ENCODE measurements at regions not wholly inside any gene's neighbourhood (a gene's known extent, or its start where the extent isn't known, plus 50 kb on each side); places are given as distances from the start of the nearest gene placed in this dataset.

- Histone ChIP-seq H3K9me1 (ENCODE audit: control insufficient read depth, extremely low read depth, insufficient read depth, low read length) (no peaks in the 10 kb centered on the region), H3K4me1 (ENCODE audit: control insufficient read depth, extremely low read depth, insufficient read depth, low read length) (no peaks in the 10 kb centered on the region), H3K9ac (ENCODE audit: control insufficient read depth, extremely low read depth, insufficient read depth, low read length) (no peak overlapping the region), H3K27me3 (ENCODE audit: control insufficient read depth, extremely low read depth, insufficient read depth, low read length) (no peaks in the 10 kb centered on the region), H4K20me1 (ENCODE audit: control insufficient read depth, extremely low read depth, insufficient read depth, low read length) (no peaks in the 10 kb centered on the region), H3K9me3 (ENCODE audit: control insufficient read depth, low read depth, low read length) (no peaks in the 10 kb centered on the region), H3K36me3 (ENCODE audit: control insufficient read depth in 2 of 2, extremely low read depth in 1 of 2, insufficient read depth in 2 of 2, low read length in 2 of 2) (no peaks in the 10 kb centered on the region), H3K27ac (ENCODE audit: control insufficient read depth, insufficient read depth, low read length) (no peak overlapping the region), H3K4me3 (ENCODE audit: control insufficient read depth in 2 of 3, extremely low read depth in 1 of 3, insufficient read depth in 2 of 3, low read depth in 1 of 3, low read length in 3 of 3) (no peak overlapping the region), H2AFZ (ENCODE audit: control insufficient read depth, low read length) (no peak overlapping the region), H3K4me2 (ENCODE audit: control insufficient read depth, extremely low read depth, insufficient read depth, low read depth, low read length) (no peak overlapping the region), H3K79me2 (ENCODE audit: control insufficient read depth, insufficient read depth, low read length) (no peaks in the 10 kb centered on the region)
- no peak for DNase-seq (ENCODE audit: low read depth, low spot score)
- no peak for TF ChIP-seq CTCF (optimal IDR thresholded peaks at IDR 0.05 in 1 of 3, IDR thresholded peaks at IDR 0.05 in 1 of 3, conservative IDR thresholded peaks at IDR 0.05 in 1 of 3; ENCODE audit: extremely low read depth in 1 of 3, insufficient read depth in 2 of 3, low read length in 3 of 3)
- TF ChIP-seq EZH2 (IDR thresholded peaks at IDR 0.05; ENCODE audit: low read length): no peak
- dilution Hi-C loops (cut with MboI; ENCODE audit: extremely low pct_ligation_motif_present, low sequenced_read_pairs): no loop called here
- no peak for FAIRE-seq
These were observed 120.1 kb upstream of the TNR start for GRCh38 chr1:175863299-175864050.

- Histone ChIP-seq H4K20me1 (ENCODE audit: control insufficient read depth, extremely low read depth, insufficient read depth, low read length) (no peaks in the 10 kb centered on the region), H3K79me2 (ENCODE audit: control insufficient read depth, insufficient read depth, low read length) (no peaks in the 10 kb centered on the region), H2AFZ (ENCODE audit: control insufficient read depth, low read length) (no peak overlapping the region), H3K4me1 (ENCODE audit: control insufficient read depth, extremely low read depth, insufficient read depth, low read length) (no peaks in the 10 kb centered on the region), H3K9me1 (ENCODE audit: control insufficient read depth, extremely low read depth, insufficient read depth, low read length) (no peaks in the 10 kb centered on the region), H3K4me3 (ENCODE audit: control insufficient read depth in 2 of 3, extremely low read depth in 1 of 3, insufficient read depth in 2 of 3, low read depth in 1 of 3, low read length in 3 of 3) (no peak overlapping the region), H3K4me2 (ENCODE audit: control insufficient read depth, extremely low read depth, insufficient read depth, low read depth, low read length) (no peak overlapping the region), H3K27me3 (ENCODE audit: control insufficient read depth, extremely low read depth, insufficient read depth, low read length) (peaks cover 6% of the 10 kb centered on the region), H3K9ac (ENCODE audit: control insufficient read depth, extremely low read depth, insufficient read depth, low read length) (no peak overlapping the region), H3K36me3 (ENCODE audit: control insufficient read depth in 2 of 2, extremely low read depth in 1 of 2, insufficient read depth in 2 of 2, low read length in 2 of 2) (no peaks in the 10 kb centered on the region), H3K27ac (ENCODE audit: control insufficient read depth, insufficient read depth, low read length) (no peak overlapping the region), H3K9me3 (ENCODE audit: control insufficient read depth, low read depth, low read length) (no peaks in the 10 kb centered on the region)
- FAIRE-seq: no peak
- TF ChIP-seq EZH2 (IDR thresholded peaks at IDR 0.05; ENCODE audit: low read length) (no peak), CTCF (optimal IDR thresholded peaks at IDR 0.05 in 1 of 3, IDR thresholded peaks at IDR 0.05 in 1 of 3, conservative IDR thresholded peaks at IDR 0.05 in 1 of 3; ENCODE audit: extremely low read depth in 1 of 3, insufficient read depth in 2 of 3, low read length in 3 of 3) (no peak)
- DNase-seq (ENCODE audit: low read depth, low spot score): no peak
- dilution Hi-C loops (cut with MboI; ENCODE audit: extremely low pct_ligation_motif_present, low sequenced_read_pairs): no loop called here
These were observed 119.0 kb upstream of the TNR start for GRCh38 chr1:175862408-175862807.
